Retinal pigment epithelial cell (primary cell): ENCODE measurements at regions not wholly inside any gene's neighbourhood (a gene's known extent, or its start where the extent isn't known, plus 50 kb on each side); places are given as distances from the start of the nearest gene placed in this dataset.
A peak's percentile ranks its signal among the peaks of the same experiment; 100 is the strongest.

Experiments
- DNase-seq: peaks from one replicate; pipeline ENCODE4 v3.0.0-alpha.2; 2010; ENCODE audit warnings: low read depth
- H3K4me3 ChIP-seq: 2 replicates; pipeline ENCODE4 v1.5.1; 2011; ENCODE audit warnings: mild to moderate bottlenecking, low read length, control low read depth, moderate library complexity
- CTCF ChIP-seq: conservative IDR thresholded peaks from 2 replicates; pipeline ENCODE4 v1.5.1; 2011; ENCODE audit warnings: low read depth, low read length, control low read depth, inconsistent platforms

DNA sequence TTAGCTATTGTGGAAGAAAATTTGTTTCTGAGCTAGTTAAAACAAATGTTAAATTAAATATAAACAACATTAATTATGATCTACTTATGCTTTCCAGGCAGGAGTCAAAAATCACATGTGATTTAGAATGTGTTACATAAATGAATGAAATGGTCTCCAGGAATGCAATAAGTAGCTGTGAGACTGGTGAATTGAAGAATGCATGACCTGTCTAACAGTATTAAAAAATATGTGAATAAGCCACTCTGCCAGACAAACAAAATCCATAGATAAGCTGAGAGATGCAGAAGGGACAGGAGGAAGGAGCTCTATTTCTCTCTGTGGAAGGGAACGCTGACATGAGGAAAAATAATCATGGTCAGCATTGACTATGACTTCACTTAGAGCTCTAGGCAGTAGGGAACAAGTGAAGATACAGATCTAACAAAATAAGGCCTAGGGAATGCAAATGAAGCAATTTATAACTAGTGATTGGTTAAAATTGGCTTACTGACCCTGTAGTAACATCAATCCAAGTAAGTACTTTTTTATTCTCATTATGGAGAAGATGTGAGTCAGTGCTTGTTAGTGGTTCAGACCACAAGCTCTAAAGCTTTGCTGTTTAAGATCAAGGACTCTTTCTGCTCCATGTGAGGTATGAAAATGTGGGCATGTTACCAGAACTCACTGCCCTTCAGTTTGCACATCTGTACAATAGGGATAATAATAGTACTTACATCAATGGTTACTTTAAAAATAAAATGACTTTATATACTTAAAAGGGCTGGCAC, 432.6 kb downstream of the MMUT start:
- no peak for TF ChIP-seq CTCF
- DNase-seq = peak; percentile 81
- H3K4me3 ChIP-seq = no peak overlapping the region

DNA sequence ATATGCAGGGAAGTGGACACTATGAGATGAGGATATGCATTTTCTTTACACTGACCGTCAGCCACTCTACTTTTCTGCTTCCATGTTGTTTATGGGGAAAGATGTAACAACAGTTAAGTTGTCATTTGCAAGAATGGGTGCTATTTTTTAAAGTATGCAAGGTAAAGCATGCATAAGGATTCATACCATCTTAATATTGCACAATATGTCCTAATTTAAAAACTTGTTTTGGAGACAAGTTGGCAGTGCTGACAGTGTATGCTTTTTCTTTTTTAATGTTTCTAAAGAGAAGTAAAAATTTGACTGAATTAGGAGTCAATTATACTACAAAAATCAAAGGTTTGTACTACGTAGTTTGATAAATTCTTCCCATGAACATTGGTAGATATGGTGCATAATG, 435.4 kb downstream of the MMUT start:
- no peak for TF ChIP-seq CTCF
- no peak for DNase-seq
- H3K4me3 ChIP-seq = no peak overlapping the region

DNA sequence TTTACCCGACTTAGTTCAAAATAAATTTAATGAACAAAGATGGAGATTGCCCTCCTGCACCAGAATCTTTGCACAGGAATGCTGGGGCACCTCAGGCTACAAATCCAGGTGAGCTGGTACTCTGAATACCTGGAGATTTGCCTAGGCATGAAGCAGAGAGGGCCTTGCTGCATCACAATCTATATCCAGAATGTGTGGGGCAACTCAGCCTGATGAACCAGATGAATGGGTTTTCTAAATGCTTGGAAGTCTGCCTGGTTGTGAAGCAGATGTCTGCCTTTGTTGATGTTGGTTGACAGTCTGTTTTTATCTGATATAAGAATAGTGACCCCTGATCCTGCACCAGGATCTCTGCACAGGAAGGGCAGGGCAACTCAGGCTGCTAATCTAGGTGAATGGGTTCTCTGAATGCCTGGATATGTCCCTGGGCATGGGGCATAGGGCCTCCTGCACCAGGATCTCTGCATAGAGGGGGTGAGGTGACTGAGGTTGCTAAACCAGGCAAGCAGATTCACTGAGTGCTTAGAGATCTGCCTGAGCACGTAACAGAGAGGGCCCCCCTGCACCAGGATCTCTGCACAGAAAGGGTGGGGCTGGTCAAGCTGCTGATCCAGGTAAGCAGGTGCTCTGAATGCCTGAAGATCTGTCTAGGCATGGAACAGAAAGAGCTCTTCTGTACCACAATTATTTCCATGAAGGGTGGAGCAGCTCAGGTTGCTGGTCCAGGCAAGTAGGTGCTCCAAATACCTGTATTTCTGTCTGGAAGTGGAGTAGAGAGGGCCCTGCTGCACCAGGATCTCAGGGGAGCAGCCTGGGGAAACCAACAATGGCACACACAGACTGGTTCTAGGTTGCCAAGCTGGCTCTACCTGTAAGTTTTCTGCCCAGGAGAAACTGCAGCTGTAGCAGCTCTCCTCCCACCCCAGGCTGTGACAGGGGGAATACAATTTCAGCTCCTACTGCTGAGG, 437.5 kb downstream of the MMUT start:
- no peak for TF ChIP-seq CTCF
- H3K4me3 ChIP-seq = no peak overlapping the region
- no peak for DNase-seq

- no peak overlapping the region for H3K4me3 ChIP-seq
- DNase-seq = no peak
- no peak for TF ChIP-seq CTCF
Measured at GRCh38 chr6:49004801-49005200, 458.3 kb downstream of the MMUT start.

GRCh38 chr6:49003348-49003747, 459.7 kb downstream of the MMUT start:
- no peak overlapping the region for H3K4me3 ChIP-seq
- DNase-seq = no peak
- TF ChIP-seq CTCF = no peak

- no peak for TF ChIP-seq CTCF
- DNase-seq = no peak
- H3K4me3 ChIP-seq = no peak overlapping the region
Measured at GRCh38 chr6:49001856-49002541, 461.1 kb downstream of the MMUT start.
